ENCODE measurements at regions not wholly inside any gene's neighbourhood (a gene's known extent, or its start where the extent isn't known, plus 50 kb on each side); places are given as distances from the start of the nearest gene placed in this dataset.
"Not testable (repeated sequence)": the region's sequence is repeated elsewhere in the genome, so short reads cannot be mapped to it uniquely, and the experiment has no call there.

- DNase-seq (ENCODE audit: low read depth): no peak
- no peak overlapping the region for H3K4me3 ChIP-seq (ENCODE audit: low read depth, low read length)
- no peak for TF ChIP-seq CTCF (IDR thresholded peaks at IDR 0.05; ENCODE audit: control insufficient read depth, extremely low read depth, insufficient read depth)
These were observed 56.7 kb upstream of the LRFN5 start for GRCh38 chr14:41549821-41550607.

GRCh38 chr14:41549282-41549681 lies 57.4 kb upstream of the LRFN5 start:
- DNase-seq (ENCODE audit: low read depth): no peak
- H3K4me3 ChIP-seq (ENCODE audit: low read depth, low read length): no peak overlapping the region
- no peak for TF ChIP-seq CTCF (IDR thresholded peaks at IDR 0.05; ENCODE audit: control insufficient read depth, extremely low read depth, insufficient read depth)

- no peak overlapping the region for H3K4me3 ChIP-seq (ENCODE audit: low read depth, low read length)
- TF ChIP-seq CTCF (IDR thresholded peaks at IDR 0.05; ENCODE audit: control insufficient read depth, extremely low read depth, insufficient read depth): no peak
- no peak for DNase-seq (ENCODE audit: low read depth)
These were observed 58.0 kb upstream of the LRFN5 start for GRCh38 chr14:41548666-41549065.

GRCh38 chr14:41541333-41541732 lies 65.3 kb upstream of the LRFN5 start:
- no peak for TF ChIP-seq CTCF (IDR thresholded peaks at IDR 0.05; ENCODE audit: control insufficient read depth, extremely low read depth, insufficient read depth)
- H3K4me3 ChIP-seq (ENCODE audit: low read depth, low read length): no peak overlapping the region
- no peak for DNase-seq (ENCODE audit: low read depth)

GRCh38 chr14:41532255-41532654 lies 74.4 kb upstream of the LRFN5 start:
- no peak overlapping the region for H3K4me3 ChIP-seq (ENCODE audit: low read depth, low read length)
- no peak for TF ChIP-seq CTCF (IDR thresholded peaks at IDR 0.05; ENCODE audit: control insufficient read depth, extremely low read depth, insufficient read depth)

GRCh38 chr14:41521891-41522290 lies 84.8 kb upstream of the LRFN5 start:
- TF ChIP-seq CTCF (IDR thresholded peaks at IDR 0.05; ENCODE audit: control insufficient read depth, extremely low read depth, insufficient read depth): no peak
- H3K4me3 ChIP-seq (ENCODE audit: low read depth, low read length): no peak overlapping the region
- peak; percentile 91 for DNase-seq (ENCODE audit: low read depth)

More at GRCh38 chr14:41532255-41532654, 74.4 kb upstream of the LRFN5 start:
- DNase-seq (ENCODE audit: low read depth): no peak

GRCh38 chr14:41518030-41518429 lies 88.6 kb upstream of the LRFN5 start:
- DNase-seq (ENCODE audit: low read depth); H3K4me3 ChIP-seq (ENCODE audit: low read depth, low read length): not testable (repeated sequence)

Data from LNCaP clone FGC (cell line).